ENCODE measurements at regions not wholly inside any gene's neighbourhood (a gene's known extent, or its start where the extent isn't known, plus 50 kb on each side); places are given as distances from the start of the nearest gene placed in this dataset.

GRCh38 chr5:37933576-37933975 is 93.7 kb upstream of the GDNF start:
- Histone ChIP-seq H3K9ac (ENCODE audit: insufficient read depth, low read length) (no peak overlapping the region), H3K36me3 (ENCODE audit: control insufficient read depth, insufficient read depth, low read length) (no peaks in the 10 kb centered on the region), H4K20me1 (ENCODE audit: control insufficient read depth, extremely low read depth, insufficient read depth, low read length) (no peaks in the 10 kb centered on the region), H3K27me3 (ENCODE audit: control insufficient read depth, insufficient read depth, low read length) (no peaks in the 10 kb centered on the region), H3K27ac (ENCODE audit: insufficient read depth, low read length) (no peak overlapping the region), H3K4me2 (ENCODE audit: extremely low read depth, insufficient read depth, low read length) (no peak overlapping the region), H2AFZ (ENCODE audit: low read length) (no peak overlapping the region), H3K4me1 (ENCODE audit: control insufficient read depth, extremely low read depth, insufficient read depth, low read length) (no peaks in the 10 kb centered on the region), H3K4me3 (replicated peaks in 1 of 4; ENCODE audit: control extremely low read depth in 1 of 4, insufficient read depth in 1 of 4, low read depth in 3 of 4, low read length in 4 of 4) (no peak overlapping the region), H3K79me2 (ENCODE audit: control insufficient read depth, insufficient read depth, low read length) (no peaks in the 10 kb centered on the region), H3K9me3 (ENCODE audit: control insufficient read depth, insufficient read depth, low read depth, low read length) (no peaks in the 10 kb centered on the region)
- TF ChIP-seq EZH2 (IDR thresholded peaks at IDR 0.05; ENCODE audit: low read length, missing control alignments) (no peak), CTCF (conservative IDR thresholded peaks at IDR 0.05 in 1 of 2, IDR thresholded peaks at IDR 0.05 in 1 of 2; ENCODE audit: low read depth in 1 of 2, low read length in 2 of 2) (no peak)
- no peak for DNase-seq (ENCODE audit: low read depth in 2 of 2)

DNA sequence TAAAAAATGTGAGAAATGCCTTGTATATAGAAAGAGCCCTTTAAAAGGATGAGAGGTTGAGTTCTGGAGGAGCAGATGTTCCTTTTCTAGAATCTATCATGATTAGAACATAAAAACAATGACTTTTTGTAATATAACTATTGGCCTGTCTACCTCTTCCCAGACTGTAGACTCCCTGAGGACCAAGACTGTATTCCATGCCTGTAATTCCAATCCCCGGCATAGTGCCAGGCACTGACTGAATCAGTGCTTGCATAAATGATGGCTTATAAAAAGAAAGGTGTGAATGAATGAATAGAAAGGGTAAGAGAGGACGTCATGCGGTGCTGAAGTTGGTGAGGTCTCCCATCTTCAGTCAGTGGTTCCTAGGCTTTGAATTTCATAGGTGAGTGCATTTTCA is 92.6 kb upstream of the GDNF start:
- Histone ChIP-seq H3K27me3 (ENCODE audit: control insufficient read depth, insufficient read depth, low read length) (no peaks in the 10 kb centered on the region), H3K79me2 (ENCODE audit: control insufficient read depth, insufficient read depth, low read length) (no peaks in the 10 kb centered on the region), H4K20me1 (ENCODE audit: control insufficient read depth, extremely low read depth, insufficient read depth, low read length) (no peaks in the 10 kb centered on the region), H2AFZ (ENCODE audit: low read length) (no peak overlapping the region), H3K4me2 (ENCODE audit: extremely low read depth, insufficient read depth, low read length) (no peak overlapping the region), H3K4me1 (ENCODE audit: control insufficient read depth, extremely low read depth, insufficient read depth, low read length) (no peaks in the 10 kb centered on the region), H3K9me3 (ENCODE audit: control insufficient read depth, insufficient read depth, low read depth, low read length) (no peaks in the 10 kb centered on the region), H3K36me3 (ENCODE audit: control insufficient read depth, insufficient read depth, low read length) (no peaks in the 10 kb centered on the region), H3K9ac (ENCODE audit: insufficient read depth, low read length) (no peak overlapping the region), H3K4me3 (replicated peaks in 1 of 4; ENCODE audit: control extremely low read depth in 1 of 4, insufficient read depth in 1 of 4, low read depth in 3 of 4, low read length in 4 of 4) (no peak overlapping the region), H3K27ac (ENCODE audit: insufficient read depth, low read length) (no peak overlapping the region)
- DNase-seq (ENCODE audit: low read depth in 2 of 2) = no peak
- no peak for TF ChIP-seq CTCF (conservative IDR thresholded peaks at IDR 0.05 in 1 of 2, IDR thresholded peaks at IDR 0.05 in 1 of 2; ENCODE audit: low read depth in 1 of 2, low read length in 2 of 2)
- TF ChIP-seq EZH2 (IDR thresholded peaks at IDR 0.05; ENCODE audit: low read length, missing control alignments) = no peak

DNA sequence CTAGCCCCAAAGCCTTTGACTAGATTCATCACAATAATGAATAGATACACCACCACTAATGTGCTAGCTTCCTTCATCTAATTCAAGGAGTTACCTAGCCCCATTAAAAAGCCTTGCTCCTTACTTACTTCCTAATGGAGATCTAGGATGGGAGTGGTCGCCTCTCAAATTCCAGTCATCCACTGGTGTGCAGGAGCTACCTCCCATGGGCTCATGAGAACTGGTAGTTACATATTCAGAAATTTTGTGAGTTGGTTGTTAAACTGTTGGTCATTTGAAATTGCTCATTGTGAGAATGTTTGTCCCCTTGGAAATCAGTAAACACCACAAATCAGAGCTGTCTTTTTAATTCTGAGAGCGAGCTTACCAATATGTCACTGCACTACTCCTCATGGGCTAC is 91.7 kb upstream of the GDNF start:
- no peak overlapping the region for H3K9ac ChIP-seq (ENCODE audit: insufficient read depth, low read length)
- H3K4me3 ChIP-seq (replicated peaks in 1 of 4; ENCODE audit: control extremely low read depth in 1 of 4, insufficient read depth in 1 of 4, low read depth in 3 of 4, low read length in 4 of 4) = no peak overlapping the region
- no peaks in the 10 kb centered on the region for H3K27me3 ChIP-seq (ENCODE audit: control insufficient read depth, insufficient read depth, low read length)
- H3K36me3 ChIP-seq (ENCODE audit: control insufficient read depth, insufficient read depth, low read length) = no peaks in the 10 kb centered on the region
- H2AFZ ChIP-seq (ENCODE audit: low read length) = no peak overlapping the region
- no peak overlapping the region for H3K27ac ChIP-seq (ENCODE audit: insufficient read depth, low read length)
- H3K9me3 ChIP-seq (ENCODE audit: control insufficient read depth, insufficient read depth, low read depth, low read length) = no peaks in the 10 kb centered on the region
- no peak overlapping the region for H3K4me2 ChIP-seq (ENCODE audit: extremely low read depth, insufficient read depth, low read length)
- no peaks in the 10 kb centered on the region for H3K4me1 ChIP-seq (ENCODE audit: control insufficient read depth, extremely low read depth, insufficient read depth, low read length)
- no peaks in the 10 kb centered on the region for H4K20me1 ChIP-seq (ENCODE audit: control insufficient read depth, extremely low read depth, insufficient read depth, low read length)
- H3K79me2 ChIP-seq (ENCODE audit: control insufficient read depth, insufficient read depth, low read length) = no peaks in the 10 kb centered on the region
- TF ChIP-seq CTCF (conservative IDR thresholded peaks at IDR 0.05 in 1 of 2, IDR thresholded peaks at IDR 0.05 in 1 of 2; ENCODE audit: low read depth in 1 of 2, low read length in 2 of 2) = no peak
- DNase-seq (ENCODE audit: low read depth in 2 of 2) = no peak
